T-helper 2 cell treated with Interferon-gamma antibody and Interleukin-4, amounts not matched to agents 5 μg/mL and 100 μg/mL, for 36 hours (primary cell): ENCODE measurements at regions not wholly inside any gene's neighbourhood (a gene's known extent, or its start where the extent isn't known, plus 50 kb on each side); places are given as distances from the start of the nearest gene placed in this dataset.

Experiments used
- DNase-seq: peaks from one replicate; pipeline ENCODE4 v3.0.0; 2021; ENCODE audit warnings: low spot score
- H3K27ac Mint-ChIP-seq: one replicate; pipeline ENCODE4 v1.8.0; 2021; ENCODE audit warnings: mild to moderate bottlenecking, mixed read lengths
- H3K27me3 Mint-ChIP-seq: one replicate; pipeline ENCODE4 v1.8.0; 2021; ENCODE audit warnings: low read depth, mixed read lengths
- H3K36me3 Mint-ChIP-seq: one replicate; pipeline ENCODE4 v1.8.0; 2021; ENCODE audit warnings: low read depth, mixed read lengths
- H3K4me1 Mint-ChIP-seq: one replicate; pipeline ENCODE4 v1.8.0; 2021; ENCODE audit warnings: low read depth, mixed read lengths
- H3K4me3 Mint-ChIP-seq: one replicate; pipeline ENCODE4 v1.8.0; 2022; ENCODE audit warnings: mild to moderate bottlenecking, moderate library complexity, mixed read lengths
- H3K9me3 Mint-ChIP-seq: one replicate; pipeline ENCODE4 v1.8.0; 2021; ENCODE audit warnings: mixed read lengths

DNA sequence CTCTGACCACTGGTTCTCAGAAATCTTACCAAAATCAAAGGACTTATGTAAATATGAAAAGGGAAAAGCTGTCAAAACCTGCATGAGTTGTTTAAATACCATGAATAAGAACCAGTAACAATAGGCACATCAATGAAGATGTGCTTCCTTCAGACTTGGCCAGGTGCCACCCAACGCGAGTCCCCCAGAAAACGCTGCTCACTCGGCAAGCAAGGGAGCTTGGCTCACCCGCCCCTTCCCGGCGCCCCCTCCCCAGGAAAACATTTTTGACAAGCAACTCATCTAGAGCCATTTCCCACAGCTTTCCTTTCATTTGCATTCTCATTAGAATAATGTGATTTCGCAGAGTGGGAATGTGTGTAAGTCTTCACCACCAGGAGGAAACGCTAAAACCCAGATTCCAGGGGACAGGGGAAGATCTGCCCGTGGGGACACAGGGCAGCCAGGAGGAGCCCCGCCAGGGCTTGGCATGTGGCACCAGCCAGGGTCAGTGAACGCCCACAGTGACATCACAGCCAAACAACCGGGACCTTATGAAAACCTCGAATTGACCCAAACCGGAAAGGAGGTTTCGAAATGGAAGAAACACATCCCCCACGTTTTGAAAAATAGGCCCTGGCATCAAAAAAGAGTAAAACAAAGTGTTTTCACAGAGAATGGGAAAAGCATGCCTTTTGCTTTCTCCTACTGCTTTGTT, 366.2 kb upstream of the TSHZ3 start:
- no peaks in the 10 kb centered on the region for H3K4me1 Mint-ChIP-seq
- no peaks in the 10 kb centered on the region for H3K27me3 Mint-ChIP-seq
- H3K4me3 Mint-ChIP-seq: no peak overlapping the region
- H3K9me3 Mint-ChIP-seq: peaks cover 12% of the 10 kb centered on the region
- no peak for DNase-seq
- no peaks in the 10 kb centered on the region for H3K36me3 Mint-ChIP-seq
- no peak overlapping the region for H3K27ac Mint-ChIP-seq

DNA sequence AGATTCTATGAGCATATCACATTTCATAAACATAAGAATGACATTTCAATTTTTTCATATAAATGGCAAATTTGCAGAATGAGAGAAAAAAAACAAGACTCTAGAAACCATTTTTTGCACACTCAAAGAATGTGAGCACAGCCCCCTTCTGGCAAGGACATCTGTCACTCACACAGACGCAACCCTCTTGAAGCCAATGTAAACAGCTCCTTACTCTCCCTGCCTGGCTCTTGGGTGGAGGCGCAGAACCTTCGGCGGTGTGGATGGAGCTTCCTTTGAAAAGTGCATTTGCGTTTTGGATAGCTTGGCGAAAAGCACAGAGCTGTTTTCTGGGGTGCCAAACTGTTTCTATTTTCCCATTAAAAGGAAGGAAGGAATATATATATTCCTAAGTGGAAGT, 367.6 kb upstream of the TSHZ3 start:
- no peaks in the 10 kb centered on the region for H3K27me3 Mint-ChIP-seq
- no peak overlapping the region for H3K27ac Mint-ChIP-seq
- H3K9me3 Mint-ChIP-seq: peaks cover 8% of the 10 kb centered on the region
- no peaks in the 10 kb centered on the region for H3K4me1 Mint-ChIP-seq
- DNase-seq: no peak
- H3K4me3 Mint-ChIP-seq: no peak overlapping the region
- no peaks in the 10 kb centered on the region for H3K36me3 Mint-ChIP-seq

DNA sequence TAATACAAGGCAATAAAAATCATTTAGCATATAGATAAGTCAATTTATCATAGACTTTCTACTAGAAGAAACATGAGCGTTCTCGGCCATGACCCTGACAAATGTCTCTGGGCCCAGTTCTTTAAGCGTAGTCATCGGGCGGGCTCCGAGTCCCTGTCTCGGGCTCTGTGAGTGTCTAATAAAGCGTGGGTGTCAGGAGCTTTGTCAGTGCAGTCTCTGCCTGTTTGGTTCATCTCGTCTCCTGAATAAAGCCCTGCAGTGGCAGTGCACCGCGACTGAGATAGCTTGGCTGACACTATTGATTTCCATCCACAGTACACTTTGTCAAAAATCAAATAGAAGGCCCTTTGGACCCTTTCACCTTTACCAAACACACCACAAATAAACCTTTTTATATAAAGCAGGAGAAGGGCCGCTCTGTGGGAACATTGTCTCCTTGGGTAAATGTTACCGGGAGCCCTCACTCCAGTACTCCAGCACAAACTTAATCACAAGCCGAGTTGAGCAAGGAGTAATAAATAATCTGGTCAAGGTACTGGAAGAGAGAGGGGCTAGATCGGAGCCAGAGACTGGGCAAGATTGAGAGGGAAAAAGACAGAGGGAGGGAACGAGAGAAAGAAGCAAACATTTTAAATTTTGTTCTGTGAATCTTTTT, 368.2 kb upstream of the TSHZ3 start:
- no peaks in the 10 kb centered on the region for H3K4me1 Mint-ChIP-seq
- H3K36me3 Mint-ChIP-seq: no peaks in the 10 kb centered on the region
- H3K9me3 Mint-ChIP-seq: peaks cover 8% of the 10 kb centered on the region
- no peak overlapping the region for H3K4me3 Mint-ChIP-seq
- DNase-seq: no peak
- H3K27me3 Mint-ChIP-seq: no peaks in the 10 kb centered on the region
- no peak overlapping the region for H3K27ac Mint-ChIP-seq

DNA sequence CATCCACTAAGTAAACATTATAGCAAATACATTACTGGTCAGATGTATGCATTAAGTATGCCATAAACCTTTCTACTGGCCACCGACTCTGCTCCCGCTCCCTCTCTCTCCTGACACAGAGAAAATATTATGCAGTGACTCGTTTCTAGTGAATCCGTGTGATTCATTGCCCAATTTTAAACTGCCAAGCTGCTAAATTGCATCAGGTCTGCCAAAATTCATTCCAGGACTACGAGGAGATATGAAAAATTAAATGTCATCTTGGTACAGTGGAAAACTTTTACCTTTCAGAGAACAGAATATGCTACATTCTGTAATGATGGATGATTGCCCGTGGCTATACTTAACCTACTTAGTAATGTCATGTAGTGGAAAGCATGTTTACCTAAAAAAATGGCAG, 368.8 kb upstream of the TSHZ3 start:
- H3K27me3 Mint-ChIP-seq: no peaks in the 10 kb centered on the region
- H3K27ac Mint-ChIP-seq: no peak overlapping the region
- H3K36me3 Mint-ChIP-seq: no peaks in the 10 kb centered on the region
- no peaks in the 10 kb centered on the region for H3K4me1 Mint-ChIP-seq
- H3K4me3 Mint-ChIP-seq: no peak overlapping the region
- DNase-seq: no peak
- peaks cover 3% of the 10 kb centered on the region for H3K9me3 Mint-ChIP-seq

DNA sequence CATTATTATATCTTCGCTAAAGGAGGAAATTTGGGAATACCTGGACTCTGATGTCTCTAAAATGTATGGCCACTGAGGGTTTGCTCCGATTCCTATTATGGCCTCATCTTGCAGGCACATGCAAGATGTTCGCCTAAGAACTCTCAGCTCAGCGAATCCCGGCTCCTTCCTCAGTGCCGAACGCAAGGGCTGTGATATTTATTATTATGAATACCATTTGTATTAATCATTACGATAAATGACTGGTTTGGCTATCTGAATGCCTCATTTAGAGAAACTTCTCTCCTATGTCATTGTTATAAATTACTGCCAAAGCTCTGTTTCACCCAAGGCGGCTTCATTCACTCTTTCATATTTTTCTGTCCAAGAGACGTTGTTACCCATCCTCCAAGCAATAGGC, 369.7 kb upstream of the TSHZ3 start:
- Mint-ChIP-seq H3K27me3 (no peaks in the 10 kb centered on the region), H3K9me3 (no peaks in the 10 kb centered on the region), H3K36me3 (no peaks in the 10 kb centered on the region), H3K4me1 (no peaks in the 10 kb centered on the region), H3K4me3 (no peak overlapping the region), H3K27ac (no peak overlapping the region)
- DNase-seq: no peak

DNA sequence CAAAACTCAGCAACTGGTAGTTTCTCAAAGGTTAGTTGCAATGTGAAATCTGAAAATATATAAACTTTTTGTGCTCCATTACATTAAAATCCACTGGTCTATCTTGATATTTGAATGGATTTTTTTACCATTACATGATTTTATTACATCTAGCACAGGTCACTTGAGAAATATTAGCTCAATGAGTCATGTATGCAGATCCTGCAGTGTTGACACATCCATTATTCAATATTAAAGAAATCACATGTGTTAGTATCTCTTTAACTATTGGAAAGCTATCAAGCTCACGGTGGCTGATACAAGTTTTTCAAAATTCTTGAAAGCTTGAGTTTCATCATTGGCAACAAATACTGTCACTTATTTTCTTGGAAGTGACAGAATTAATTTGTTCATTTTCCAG, 373.9 kb upstream of the TSHZ3 start:
- Mint-ChIP-seq H3K9me3 (no peaks in the 10 kb centered on the region), H3K36me3 (no peaks in the 10 kb centered on the region), H3K4me1 (no peaks in the 10 kb centered on the region), H3K27me3 (no peaks in the 10 kb centered on the region), H3K27ac (no peak overlapping the region), H3K4me3 (no peak overlapping the region)
- DNase-seq: no peak

DNA sequence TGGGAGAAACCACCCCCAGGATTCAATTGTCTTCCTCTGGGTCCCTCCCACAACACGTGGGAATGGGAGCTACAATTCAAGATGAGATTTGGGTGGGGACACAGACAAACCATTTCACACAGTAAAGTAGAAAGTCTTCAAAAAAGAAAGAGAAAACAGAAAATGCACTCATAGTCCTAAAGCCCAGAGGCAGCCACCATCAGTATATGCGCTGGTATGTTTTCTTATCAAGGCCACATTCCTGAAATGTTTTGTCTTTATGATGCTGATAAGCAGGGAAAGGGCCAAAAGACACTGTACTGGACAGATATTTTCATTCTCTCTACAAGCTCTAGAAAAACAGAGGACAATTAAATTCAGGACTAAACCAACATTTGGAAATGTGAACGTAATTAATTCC, 375.8 kb upstream of the TSHZ3 start:
- no peak overlapping the region for H3K27ac Mint-ChIP-seq
- H3K4me1 Mint-ChIP-seq: no peaks in the 10 kb centered on the region
- H3K9me3 Mint-ChIP-seq: no peaks in the 10 kb centered on the region
- no peak for DNase-seq
- no peak overlapping the region for H3K4me3 Mint-ChIP-seq
- H3K36me3 Mint-ChIP-seq: no peaks in the 10 kb centered on the region
- no peaks in the 10 kb centered on the region for H3K27me3 Mint-ChIP-seq

DNA sequence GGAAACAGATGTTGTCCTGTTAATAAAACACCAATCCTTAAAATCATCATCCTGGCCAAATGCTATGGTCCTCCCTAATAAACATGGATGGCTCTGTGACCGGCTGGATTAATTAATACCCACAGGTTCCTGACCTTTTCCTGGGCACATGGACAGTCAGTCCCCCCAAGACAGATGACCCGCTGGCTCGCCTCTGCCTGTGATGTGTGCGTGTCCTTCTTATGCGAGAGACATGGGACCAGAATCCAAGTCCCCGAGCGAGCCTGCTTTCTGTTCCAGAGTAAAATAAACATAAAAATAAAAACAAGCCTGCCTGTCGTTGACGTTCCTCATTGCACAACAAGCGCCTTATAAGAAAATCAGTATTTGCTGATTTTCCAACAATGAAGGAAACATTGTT, 378.3 kb upstream of the TSHZ3 start:
- Mint-ChIP-seq H3K9me3 (no peaks in the 10 kb centered on the region), H3K36me3 (no peaks in the 10 kb centered on the region)

DNA sequence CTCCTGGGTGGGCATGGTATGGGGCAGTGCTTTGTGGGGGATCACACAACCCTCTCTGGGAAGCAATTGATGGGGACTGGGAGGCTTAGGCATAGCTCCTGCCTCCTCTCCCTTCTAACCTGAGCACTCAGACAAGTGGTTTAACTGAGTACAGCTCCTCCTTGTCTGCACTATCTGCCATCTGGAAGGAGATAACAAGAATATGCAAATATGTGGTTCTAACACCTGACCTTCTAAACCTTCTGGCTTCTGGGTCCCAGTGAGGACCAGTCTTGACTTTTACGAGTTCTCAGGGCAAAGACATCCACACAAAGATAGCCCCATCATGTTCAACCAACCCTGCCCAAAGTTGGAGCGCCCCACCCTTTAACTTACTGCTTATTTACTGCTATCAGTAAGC, 381.0 kb upstream of the TSHZ3 start:
- Mint-ChIP-seq H3K4me3 (no peak overlapping the region), H3K9me3 (peaks cover 6% of the 10 kb centered on the region), H3K27ac (no peak overlapping the region), H3K4me1 (no peaks in the 10 kb centered on the region), H3K27me3 (no peaks in the 10 kb centered on the region), H3K36me3 (no peaks in the 10 kb centered on the region)
- DNase-seq: no peak

More for the DNA sequence above, 378.3 kb upstream of the TSHZ3 start:
- Mint-ChIP-seq H3K27ac (no peak overlapping the region), H3K4me1 (no peaks in the 10 kb centered on the region), H3K4me3 (no peak overlapping the region), H3K27me3 (no peaks in the 10 kb centered on the region)
- DNase-seq: no peak

DNA sequence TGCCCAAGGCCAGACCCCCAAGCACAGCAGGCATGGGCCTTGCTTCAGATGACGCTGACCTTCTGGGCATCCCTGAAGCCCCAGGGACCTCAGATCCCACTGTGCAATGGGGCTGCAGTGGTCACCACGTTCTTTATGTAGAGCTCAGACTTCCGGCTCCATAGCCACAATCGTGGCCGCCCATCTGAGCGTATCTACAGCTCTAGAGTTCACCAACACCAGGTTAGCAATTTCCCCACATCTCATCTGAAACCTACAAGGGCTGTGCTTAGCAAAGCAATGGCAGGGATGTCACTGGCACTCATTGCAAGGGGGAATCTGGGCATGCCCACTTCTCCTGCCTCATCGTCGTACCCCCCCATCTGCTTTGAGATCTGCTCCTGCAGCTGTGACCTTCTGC, 384.4 kb upstream of the TSHZ3 start:
- H3K27me3 Mint-ChIP-seq: no peaks in the 10 kb centered on the region
- DNase-seq: no peak
- H3K4me3 Mint-ChIP-seq: no peak overlapping the region
- peaks cover 6% of the 10 kb centered on the region for H3K9me3 Mint-ChIP-seq
- H3K27ac Mint-ChIP-seq: no peak overlapping the region
- no peaks in the 10 kb centered on the region for H3K36me3 Mint-ChIP-seq
- H3K4me1 Mint-ChIP-seq: no peaks in the 10 kb centered on the region

DNA sequence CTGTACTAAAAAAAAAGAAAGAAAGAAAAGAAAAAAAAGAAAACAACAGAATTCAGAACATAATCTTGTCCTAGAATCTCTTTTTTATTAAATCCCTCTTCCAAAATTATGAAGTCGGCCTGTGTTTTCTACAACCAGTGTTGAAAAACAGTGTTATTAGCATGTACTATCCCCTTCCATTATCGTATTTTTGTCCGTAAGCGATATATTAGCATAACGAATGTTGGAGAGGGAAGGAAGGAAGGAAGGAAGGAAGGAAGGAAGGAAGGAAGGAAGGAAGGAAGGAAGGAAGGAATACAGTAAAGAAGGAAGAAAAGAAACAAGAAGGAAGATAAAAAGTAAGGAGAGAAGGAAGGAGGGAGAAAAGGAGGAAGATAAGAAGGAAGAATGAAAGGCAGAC, 393.0 kb upstream of the TSHZ3 start:
- no peak for DNase-seq
- Mint-ChIP-seq H3K36me3 (no peaks in the 10 kb centered on the region), H3K27me3 (no peaks in the 10 kb centered on the region), H3K4me3 (no peak overlapping the region), H3K9me3 (peaks cover 3% of the 10 kb centered on the region), H3K27ac (no peak overlapping the region), H3K4me1 (no peaks in the 10 kb centered on the region)

DNA sequence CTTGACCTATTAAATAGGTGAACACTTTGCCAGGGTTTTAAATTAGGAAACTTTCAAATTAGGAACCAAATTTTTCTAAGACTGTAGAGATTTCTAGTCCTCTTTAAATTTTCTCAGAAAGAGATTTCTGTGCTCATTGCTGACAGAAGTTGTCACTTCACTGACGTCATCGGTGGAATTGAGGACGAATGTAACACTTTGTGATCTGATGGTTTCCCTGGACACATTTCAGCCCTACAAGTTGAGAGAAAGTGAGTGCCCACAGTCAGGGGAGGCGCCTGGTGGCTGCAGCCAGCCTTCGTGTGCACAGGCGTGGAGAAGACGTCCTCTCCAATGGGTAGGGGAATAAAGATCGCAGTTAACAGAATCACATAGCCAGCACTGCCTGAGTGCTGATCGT, 396.5 kb upstream of the TSHZ3 start:
- no peaks in the 10 kb centered on the region for H3K4me1 Mint-ChIP-seq
- H3K27ac Mint-ChIP-seq: no peak overlapping the region
- H3K9me3 Mint-ChIP-seq: peaks cover 3% of the 10 kb centered on the region
- no peak overlapping the region for H3K4me3 Mint-ChIP-seq
- no peaks in the 10 kb centered on the region for H3K27me3 Mint-ChIP-seq
- no peak for DNase-seq
- H3K36me3 Mint-ChIP-seq: no peaks in the 10 kb centered on the region

DNA sequence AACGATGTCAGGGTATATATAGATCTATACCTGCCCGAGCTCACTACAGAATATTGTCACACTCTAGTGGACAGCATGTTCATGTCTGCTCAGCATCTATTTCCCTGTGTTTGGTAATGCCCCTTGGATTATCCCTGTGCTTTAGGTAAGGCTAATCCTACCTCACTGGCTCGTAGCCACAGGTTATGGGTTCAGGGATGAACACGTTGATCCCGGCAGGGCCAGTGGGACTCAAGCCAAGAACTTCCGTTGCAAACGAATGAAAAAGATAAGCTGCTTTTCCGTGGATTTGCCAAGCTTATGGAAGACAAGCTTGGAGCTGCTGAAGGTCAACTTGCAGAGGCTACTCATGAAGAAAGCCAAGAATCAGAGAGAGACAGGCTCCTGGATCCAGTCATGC, 400.0 kb upstream of the TSHZ3 start:
- Mint-ChIP-seq H3K4me1 (no peaks in the 10 kb centered on the region), H3K9me3 (no peaks in the 10 kb centered on the region), H3K4me3 (no peak overlapping the region), H3K27me3 (no peaks in the 10 kb centered on the region), H3K36me3 (no peaks in the 10 kb centered on the region), H3K27ac (no peak overlapping the region)
- no peak for DNase-seq

DNA sequence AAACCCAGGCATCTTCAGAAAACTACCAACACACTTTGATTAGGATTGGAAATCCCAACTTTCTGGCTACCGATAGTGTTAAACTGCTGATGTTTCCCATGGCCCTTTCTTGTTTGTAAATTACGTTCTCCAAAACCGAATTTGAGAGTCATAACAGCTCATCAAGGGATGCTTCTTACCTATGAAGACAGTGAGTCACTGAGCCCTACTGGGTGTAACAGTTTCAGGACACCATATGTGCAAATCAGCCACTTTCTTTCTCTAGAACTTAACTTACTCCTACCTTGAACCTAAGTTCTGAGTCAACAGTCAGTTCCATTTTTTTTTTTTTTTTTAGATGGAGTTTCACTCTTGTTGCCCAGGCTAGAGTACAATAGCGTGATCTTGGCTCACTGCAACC, 410.1 kb upstream of the TSHZ3 start:
- DNase-seq: no peak
- no peaks in the 10 kb centered on the region for H3K4me1 Mint-ChIP-seq
- H3K4me3 Mint-ChIP-seq: no peak overlapping the region
- H3K9me3 Mint-ChIP-seq: peaks cover 15% of the 10 kb centered on the region
- H3K27ac Mint-ChIP-seq: no peak overlapping the region
- no peaks in the 10 kb centered on the region for H3K27me3 Mint-ChIP-seq
- H3K36me3 Mint-ChIP-seq: no peaks in the 10 kb centered on the region
